GM23248 (cell line): ENCODE measurements at regions not wholly inside any gene's neighbourhood (a gene's known extent, or its start where the extent isn't known, plus 50 kb on each side); places are given as distances from the start of the nearest gene placed in this dataset.
"Not testable (repeated sequence)": the region's sequence is repeated elsewhere in the genome, so short reads cannot be mapped to it uniquely, and the experiment has no call there.

Source experiments
- DNase-seq: peaks from one replicate; pipeline ENCODE4 v3.0.0-alpha.2; 2015
- H2AFZ ChIP-seq: fragments of 200-600 bp; sonication (generic); 2 replicates; pipeline ENCODE4 v1.6.1; 2016; ENCODE audit warnings: antibody characterized with exemption
- H3F3A ChIP-seq: fragments of 200-600 bp; sonication (generic); 2 replicates; pipeline ENCODE4 v1.6.1; 2016; ENCODE audit warnings: mild to moderate bottlenecking, antibody characterized with exemption, mixed run types; ENCODE audit not compliant: insufficient read depth
- H3K27ac ChIP-seq: fragments of 200-600 bp; sonication (generic); 2 replicates; pipeline ENCODE4 v1.5.1; 2016; ENCODE audit warnings: mild to moderate bottlenecking
- H3K27me3 ChIP-seq: fragments of 200-600 bp; sonication (generic); replicated peaks from 2 replicates; pipeline ENCODE4 v1.6.1; 2016; ENCODE audit warnings: mild to moderate bottlenecking; ENCODE audit not compliant: insufficient read depth
- H3K36me3 ChIP-seq: fragments of 200-600 bp; sonication (generic); 2 replicates; pipeline ENCODE4 v1.6.1; 2016; ENCODE audit warnings: low read depth, mild to moderate bottlenecking
- H3K4me1 ChIP-seq: fragments of 200-600 bp; sonication (generic); 2 replicates; pipeline ENCODE4 v1.6.1; 2016; ENCODE audit warnings: mild to moderate bottlenecking; ENCODE audit not compliant: insufficient read depth
- H3K4me2 ChIP-seq: fragments of 200-600 bp; sonication (generic); one replicate; pipeline ENCODE4 v1.6.1; 2016; ENCODE audit warnings: mild to moderate bottlenecking; ENCODE audit not compliant: unreplicated experiment
- H3K4me3 ChIP-seq: fragments of 200-600 bp; sonication (generic); 2 replicates; pipeline ENCODE4 v1.5.1; 2016; ENCODE audit warnings: mild to moderate bottlenecking
- H3K79me2 ChIP-seq: fragments of 200-600 bp; sonication (generic); 2 replicates; pipeline ENCODE4 v1.6.1; 2016; ENCODE audit warnings: mild to moderate bottlenecking; ENCODE audit not compliant: insufficient read depth
- H3K9ac ChIP-seq: fragments of 200-600 bp; sonication (generic); 2 replicates; pipeline ENCODE4 v1.6.1; 2016; ENCODE audit warnings: mild to moderate bottlenecking
- H3K9me2 ChIP-seq: fragments of 200-600 bp; sonication (generic); 2 replicates; pipeline ENCODE4 v1.6.1; 2016; ENCODE audit warnings: mixed run types, mild to moderate bottlenecking, moderate library complexity; ENCODE audit not compliant: insufficient read depth
- H3K9me3 ChIP-seq: fragments of 200-600 bp; sonication (generic); one replicate; pipeline ENCODE4 v1.6.1; 2017; ENCODE audit warnings: low read depth
- H4K20me1 ChIP-seq: fragments of 200-600 bp; sonication (generic); 2 replicates; pipeline ENCODE4 v1.6.0; 2016; ENCODE audit not compliant: insufficient read depth
- EZH2 ChIP-seq: fragments of 200-600 bp; sonication (generic); IDR thresholded peaks from 2 replicates; pipeline ENCODE4 v1.6.1; 2018; ENCODE audit warnings: antibody characterized with exemption, mild to moderate bottlenecking; ENCODE audit not compliant: insufficient read depth, poor library complexity, severe bottlenecking
- EZH2phosphoT487 ChIP-seq: fragments of 200-600 bp; sonication (generic); IDR thresholded peaks from 2 replicates; pipeline ENCODE4 v1.6.1; 2018; ENCODE audit warnings: antibody characterized with exemption, moderate library complexity, mild to moderate bottlenecking, low read depth; ENCODE audit not compliant: insufficient read depth
- WGBS, 2 experiments: methylation state at CpG; one replicate each; pipeline ENCODE4 v1.1.6; 2015 to 2017; ENCODE audit warnings: low lambda C conversion rate in 2 of 2, low coverage in 1 of 2; ENCODE audit errors: missing lambda C conversion rate in 2 of 2; 5-methylcytosine and 5-hydroxymethylcytosine counted together
- in situ Hi-C: fragments of 300-500 bp; cut with MboI; formaldehyde crosslinking; loops from 2 replicates; pipeline ENCODE4 v1.15.0; 2020

DNA sequence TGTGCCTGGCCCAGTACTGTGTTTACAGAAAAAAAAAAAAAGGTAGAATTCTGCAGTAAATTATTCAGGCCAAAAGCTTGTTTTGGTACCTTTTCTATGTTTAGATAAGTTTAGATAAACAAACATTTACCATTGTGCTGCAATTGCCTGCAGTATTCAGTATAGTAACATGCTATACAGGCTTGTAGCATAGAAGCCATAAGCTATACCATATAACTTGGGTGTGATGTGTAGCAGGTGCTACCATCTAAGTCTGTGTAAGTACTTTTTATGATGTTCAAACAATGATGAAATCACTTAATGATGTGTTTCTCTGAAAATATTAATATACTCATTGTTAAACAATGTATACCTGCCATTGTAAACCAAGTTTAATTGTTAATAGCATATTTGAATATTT lies 241.6 kb upstream of the HS3ST1 start:
- DNase-seq, result no peak
- H4K20me1 ChIP-seq, result no peaks in the 10 kb centered on the region
- H3K27me3 ChIP-seq, result no peaks in the 10 kb centered on the region
- H3F3A ChIP-seq, result no peaks in the 10 kb centered on the region
- no peak overlapping the region for H3K9ac ChIP-seq
- H2AFZ ChIP-seq, result no peak overlapping the region
- H3K9me3 ChIP-seq, result no peaks in the 10 kb centered on the region
- TF ChIP-seq EZH2, result no peak
- no peak for TF ChIP-seq EZH2phosphoT487
- no peak overlapping the region for H3K4me2 ChIP-seq
- H3K79me2 ChIP-seq, result no peaks in the 10 kb centered on the region
- no peak overlapping the region for H3K27ac ChIP-seq
- no peaks in the 10 kb centered on the region for H3K9me2 ChIP-seq
- H3K4me3 ChIP-seq, result no peak overlapping the region
- no peaks in the 10 kb centered on the region for H3K4me1 ChIP-seq
- H3K36me3 ChIP-seq, result no peaks in the 10 kb centered on the region
- in situ Hi-C loops, result no loop called here

DNA sequence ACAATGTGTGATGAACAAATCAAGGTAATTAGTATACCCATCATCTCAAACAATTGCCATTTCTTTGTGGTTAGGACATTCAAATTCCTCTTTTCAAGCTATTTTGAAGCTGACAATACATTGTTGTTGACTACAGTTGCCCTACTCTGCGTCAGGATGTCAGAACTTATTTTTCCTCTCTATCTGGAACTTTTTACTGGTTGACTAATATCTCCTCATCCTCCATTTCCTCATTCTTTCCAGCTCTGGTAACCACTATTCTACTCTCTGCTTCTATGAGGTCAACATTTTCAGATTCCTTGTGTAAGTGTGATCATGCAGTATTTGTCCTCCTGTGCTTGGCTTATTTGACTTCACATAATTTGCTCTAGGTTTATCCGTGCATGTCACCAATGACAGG lies 240.5 kb upstream of the HS3ST1 start:
- WGBS, 2 experiments, result 31 to 36% methylated on average over 2 of the region's 2 CpGs
- in situ Hi-C loops, result no loop called here
- H3K4me2 ChIP-seq, result no peak overlapping the region
- H3K36me3 ChIP-seq, result no peaks in the 10 kb centered on the region
- TF ChIP-seq EZH2, result no peak
- TF ChIP-seq EZH2phosphoT487, result no peak
- DNase-seq, result no peak
- no peak overlapping the region for H3K27ac ChIP-seq
- no peaks in the 10 kb centered on the region for H3K79me2 ChIP-seq
- H3K4me3 ChIP-seq, result no peak overlapping the region
- no peaks in the 10 kb centered on the region for H3K9me2 ChIP-seq
- no peaks in the 10 kb centered on the region for H3K9me3 ChIP-seq
- H3K4me1 ChIP-seq, result no peaks in the 10 kb centered on the region
- no peak overlapping the region for H2AFZ ChIP-seq
- no peaks in the 10 kb centered on the region for H3K27me3 ChIP-seq
- H4K20me1 ChIP-seq, result no peaks in the 10 kb centered on the region
- H3F3A ChIP-seq, result no peaks in the 10 kb centered on the region
- no peak overlapping the region for H3K9ac ChIP-seq

DNA sequence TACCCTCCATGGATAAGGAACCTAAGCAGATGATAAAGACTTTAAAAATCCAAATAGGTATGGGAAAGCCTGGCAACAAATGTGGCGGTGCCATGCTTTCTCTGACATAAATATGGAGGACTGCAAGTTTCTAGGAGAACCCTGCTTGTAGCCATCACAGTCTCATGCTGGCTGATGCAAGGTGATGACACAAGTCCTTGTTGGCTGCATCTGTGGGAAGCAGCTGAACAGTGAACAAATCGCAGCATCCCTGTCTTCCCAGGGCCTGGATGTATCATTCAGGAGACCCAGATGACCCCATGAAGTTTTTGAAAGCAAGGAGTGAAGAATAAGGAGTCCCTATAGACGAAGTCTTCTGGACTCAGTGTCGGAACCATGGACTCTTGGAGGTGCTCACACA lies 234.4 kb upstream of the HS3ST1 start:
- H2AFZ ChIP-seq, result no peak overlapping the region
- H3K36me3 ChIP-seq, result no peaks in the 10 kb centered on the region
- H3F3A ChIP-seq, result no peaks in the 10 kb centered on the region
- WGBS, 2 experiments, result 29 to 30% methylated on average over 4 of the region's 4 CpGs
- H3K4me2 ChIP-seq, result no peak overlapping the region
- TF ChIP-seq EZH2, result no peak
- TF ChIP-seq EZH2phosphoT487, result no peak
- no peak overlapping the region for H3K27ac ChIP-seq
- no peaks in the 10 kb centered on the region for H3K9me2 ChIP-seq
- no peaks in the 10 kb centered on the region for H3K27me3 ChIP-seq
- no peaks in the 10 kb centered on the region for H3K79me2 ChIP-seq
- in situ Hi-C loops, result no loop called here
- no peaks in the 10 kb centered on the region for H3K4me1 ChIP-seq
- H3K4me3 ChIP-seq, result no peak overlapping the region
- no peak for DNase-seq
- H3K9me3 ChIP-seq, result no peaks in the 10 kb centered on the region
- H3K9ac ChIP-seq, result no peak overlapping the region
- H4K20me1 ChIP-seq, result no peaks in the 10 kb centered on the region

DNA sequence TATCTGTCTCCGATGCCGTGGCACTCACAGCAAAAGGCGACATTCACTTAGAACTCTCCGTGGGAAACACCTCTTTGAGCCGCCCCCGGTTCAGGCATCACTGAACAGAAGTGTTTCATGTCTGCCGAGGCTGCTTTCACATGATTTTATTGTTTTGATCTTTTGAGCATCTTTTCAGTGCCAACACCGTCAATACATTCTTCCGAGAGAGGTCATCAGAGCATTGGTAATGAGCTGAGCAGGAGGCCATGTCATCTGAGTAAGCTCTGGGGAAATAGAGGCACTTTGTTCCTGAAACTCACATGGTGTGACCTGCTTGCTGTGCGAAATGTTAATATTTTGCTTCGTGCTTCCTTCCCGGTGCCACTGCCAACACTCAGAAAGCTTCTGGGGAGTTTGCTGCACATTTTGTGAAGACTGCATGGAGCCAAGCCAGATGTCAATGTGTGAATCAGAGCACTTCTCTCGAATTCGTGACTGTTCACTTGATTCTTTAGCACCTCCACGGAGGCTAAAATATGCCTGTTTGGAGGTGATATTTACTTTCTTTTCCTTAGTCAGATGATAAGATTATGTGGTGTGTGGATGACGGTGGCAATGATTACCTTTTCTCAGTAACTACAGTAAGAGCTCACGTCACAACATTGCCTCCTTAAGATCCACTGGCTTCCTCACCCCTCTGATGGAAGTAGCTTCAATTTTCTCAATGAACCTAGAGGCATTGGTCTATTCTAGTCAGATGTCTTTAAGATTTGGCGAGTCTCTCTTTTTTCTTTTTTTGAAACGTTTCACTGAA lies 222.3 kb upstream of the HS3ST1 start:
- no peak for DNase-seq
- Histone ChIP-seq H3F3A (no peaks in the 10 kb centered on the region), H3K4me1 (no peaks in the 10 kb centered on the region), H3K27me3 (no peaks in the 10 kb centered on the region), H4K20me1 (no peaks in the 10 kb centered on the region), H3K79me2 (no peaks in the 10 kb centered on the region), H3K9me2 (no peaks in the 10 kb centered on the region), H3K4me2 (no peak overlapping the region), H3K9me3 (no peaks in the 10 kb centered on the region), H3K4me3 (no peak overlapping the region), H3K36me3 (no peaks in the 10 kb centered on the region), H2AFZ (no peak overlapping the region), H3K27ac (no peak overlapping the region), H3K9ac (no peak overlapping the region)
- WGBS, 2 experiments, result 18 to 23% methylated on average over 19 of the region's 19 CpGs
- TF ChIP-seq EZH2 (no peak), EZH2phosphoT487 (no peak)
- in situ Hi-C loops, result no loop called here

GRCh38 chr4:11647433-11647832 lies 218.7 kb upstream of the HS3ST1 start:
- no peak overlapping the region for H3K4me2 ChIP-seq
- H3K9me3 ChIP-seq, result no peaks in the 10 kb centered on the region
- no peak overlapping the region for H3K4me3 ChIP-seq
- DNase-seq, result no peak
- H3K79me2 ChIP-seq, result no peaks in the 10 kb centered on the region
- H3K9ac ChIP-seq, result no peak overlapping the region
- no peaks in the 10 kb centered on the region for H3K27me3 ChIP-seq
- no peaks in the 10 kb centered on the region for H3K4me1 ChIP-seq
- no peaks in the 10 kb centered on the region for H4K20me1 ChIP-seq
- in situ Hi-C loops, result no loop called here
- no peaks in the 10 kb centered on the region for H3K36me3 ChIP-seq
- H3K27ac ChIP-seq, result no peak overlapping the region
- H2AFZ ChIP-seq, result no peak overlapping the region
- no peaks in the 10 kb centered on the region for H3F3A ChIP-seq
- H3K9me2 ChIP-seq, result no peaks in the 10 kb centered on the region
- TF ChIP-seq EZH2 (no peak), EZH2phosphoT487 (no peak)

- H3K4me2 ChIP-seq, H3K27me3 ChIP-seq, H3K9me3 ChIP-seq, H3K4me1 ChIP-seq, H3K4me3 ChIP-seq, DNase-seq, H3K9ac ChIP-seq, H3K27ac ChIP-seq, in situ Hi-C loops, H3K9me2 ChIP-seq, H3F3A ChIP-seq, H3K79me2 ChIP-seq, H2AFZ ChIP-seq, H4K20me1 ChIP-seq, H3K36me3 ChIP-seq: not testable (repeated sequence)
- WGBS, 2 experiments, result 5 to 13% methylated on average over 2 of the region's 2 CpGs
Observed at GRCh38 chr4:11643081-11643480, 214.4 kb upstream of the HS3ST1 start.
